ENCODE measurements at regions not wholly inside any gene's neighbourhood (a gene's known extent, or its start where the extent isn't known, plus 50 kb on each side); places are given as distances from the start of the nearest gene placed in this dataset.

DNA sequence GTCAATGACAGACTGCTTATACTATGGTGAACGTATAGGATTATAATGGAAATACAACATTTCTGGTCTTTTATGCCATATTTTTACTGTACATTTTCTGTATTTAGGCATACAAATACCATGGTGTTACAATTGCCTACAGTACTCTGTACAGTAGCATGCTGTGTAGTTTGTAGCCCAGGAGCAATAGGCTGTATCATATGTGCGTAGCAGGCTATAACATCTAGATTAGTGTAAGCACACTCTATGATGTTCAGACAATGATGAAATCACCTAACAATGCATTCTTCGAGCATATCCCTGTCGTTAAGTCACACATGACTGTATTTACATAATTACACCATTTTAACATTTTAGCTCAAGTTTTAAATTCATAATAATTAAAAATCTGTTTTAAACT, 556.6 kb upstream of the ZNF804A start (continued):
- TF ChIP-seq ZNF462 (CRISPR knock-in tag; IDR thresholded peaks at IDR 0.05): no peak

- H3K27ac ChIP-seq (ENCODE audit: low read depth): no peak overlapping the region
- no peaks in the 10 kb centered on the region for H4K20me1 ChIP-seq (replicated peaks; ENCODE audit: insufficient read depth)
- no peaks in the 10 kb centered on the region for H3K9me3 Mint-ChIP-seq
- H3K27me3 Mint-ChIP-seq (ENCODE audit: insufficient read depth, low read depth, poor library complexity): no peaks in the 10 kb centered on the region
- H3K9me2 ChIP-seq (ENCODE audit: insufficient read depth): no peaks in the 10 kb centered on the region
- no peak overlapping the region for H3K27ac Mint-ChIP-seq
- peak overlapping the region; percentile 56 for H2AFZ ChIP-seq
- no peak overlapping the region for H3K4me3 Mint-ChIP-seq
- DNase-seq (ENCODE audit: low spot score): no peak
- H3K4me1 ChIP-seq (ENCODE audit: insufficient read depth): no peaks in the 10 kb centered on the region
- H3K36me3 ChIP-seq (ENCODE audit: insufficient read depth): no peaks in the 10 kb centered on the region
- H3K4me2 ChIP-seq: no peak overlapping the region
- no peaks in the 10 kb centered on the region for H3K4me1 Mint-ChIP-seq
- no peaks in the 10 kb centered on the region for H3K27me3 ChIP-seq (ENCODE audit: insufficient read depth)
- no peaks in the 10 kb centered on the region for H3F3A ChIP-seq (replicated peaks; ENCODE audit: low read depth)
- no peak overlapping the region for H3K4me3 ChIP-seq
- no peak for ATAC-seq
- no peaks in the 10 kb centered on the region for H3K36me3 Mint-ChIP-seq (ENCODE audit: low read depth)
- no peaks in the 10 kb centered on the region for H3K79me2 ChIP-seq (replicated peaks; ENCODE audit: insufficient read depth)
- TF ChIP-seq STAT1 (IDR thresholded peaks at IDR 0.05; ENCODE audit: unreplicated experiment) (no peak), JUNB (IDR thresholded peaks at IDR 0.05; ENCODE audit: unreplicated experiment) (no peak), EZH2phosphoT487 (IDR thresholded peaks at IDR 0.05; ENCODE audit: unreplicated experiment) (no peak), POLR2AphosphoS5 (IDR thresholded peaks at IDR 0.05; ENCODE audit: low read depth) (no peak), ZNF114 (CRISPR knock-in tag; IDR thresholded peaks at IDR 0.05) (no peak), NANOG (IDR thresholded peaks at IDR 0.05; ENCODE audit: borderline replicate concordance) (no peak)
- TF ChIP-seq, protein P1, sequence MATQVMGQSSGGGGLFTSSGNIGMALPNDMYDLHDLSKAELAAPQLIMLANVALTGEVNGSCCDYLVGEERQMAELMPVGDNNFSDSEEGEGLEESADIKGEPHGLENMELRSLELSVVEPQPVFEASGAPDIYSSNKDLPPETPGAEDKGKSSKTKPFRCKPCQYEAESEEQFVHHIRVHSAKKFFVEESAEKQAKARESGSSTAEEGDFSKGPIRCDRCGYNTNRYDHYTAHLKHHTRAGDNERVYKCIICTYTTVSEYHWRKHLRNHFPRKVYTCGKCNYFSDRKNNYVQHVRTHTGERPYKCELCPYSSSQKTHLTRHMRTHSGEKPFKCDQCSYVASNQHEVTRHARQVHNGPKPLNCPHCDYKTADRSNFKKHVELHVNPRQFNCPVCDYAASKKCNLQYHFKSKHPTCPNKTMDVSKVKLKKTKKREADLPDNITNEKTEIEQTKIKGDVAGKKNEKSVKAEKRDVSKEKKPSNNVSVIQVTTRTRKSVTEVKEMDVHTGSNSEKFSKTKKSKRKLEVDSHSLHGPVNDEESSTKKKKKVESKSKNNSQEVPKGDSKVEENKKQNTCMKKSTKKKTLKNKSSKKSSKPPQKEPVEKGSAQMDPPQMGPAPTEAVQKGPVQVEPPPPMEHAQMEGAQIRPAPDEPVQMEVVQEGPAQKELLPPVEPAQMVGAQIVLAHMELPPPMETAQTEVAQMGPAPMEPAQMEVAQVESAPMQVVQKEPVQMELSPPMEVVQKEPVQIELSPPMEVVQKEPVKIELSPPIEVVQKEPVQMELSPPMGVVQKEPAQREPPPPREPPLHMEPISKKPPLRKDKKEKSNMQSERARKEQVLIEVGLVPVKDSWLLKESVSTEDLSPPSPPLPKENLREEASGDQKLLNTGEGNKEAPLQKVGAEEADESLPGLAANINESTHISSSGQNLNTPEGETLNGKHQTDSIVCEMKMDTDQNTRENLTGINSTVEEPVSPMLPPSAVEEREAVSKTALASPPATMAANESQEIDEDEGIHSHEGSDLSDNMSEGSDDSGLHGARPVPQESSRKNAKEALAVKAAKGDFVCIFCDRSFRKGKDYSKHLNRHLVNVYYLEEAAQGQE (IDR thresholded peaks at IDR 0.05; ENCODE audit: unreplicated experiment): no peak
- TF ChIP-seq, protein P2, sequence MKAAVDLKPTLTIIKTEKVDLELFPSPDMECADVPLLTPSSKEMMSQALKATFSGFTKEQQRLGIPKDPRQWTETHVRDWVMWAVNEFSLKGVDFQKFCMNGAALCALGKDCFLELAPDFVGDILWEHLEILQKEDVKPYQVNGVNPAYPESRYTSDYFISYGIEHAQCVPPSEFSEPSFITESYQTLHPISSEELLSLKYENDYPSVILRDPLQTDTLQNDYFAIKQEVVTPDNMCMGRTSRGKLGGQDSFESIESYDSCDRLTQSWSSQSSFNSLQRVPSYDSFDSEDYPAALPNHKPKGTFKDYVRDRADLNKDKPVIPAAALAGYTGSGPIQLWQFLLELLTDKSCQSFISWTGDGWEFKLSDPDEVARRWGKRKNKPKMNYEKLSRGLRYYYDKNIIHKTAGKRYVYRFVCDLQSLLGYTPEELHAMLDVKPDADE (IDR thresholded peaks at IDR 0.05): no peak
- TF ChIP-seq, protein P3, sequence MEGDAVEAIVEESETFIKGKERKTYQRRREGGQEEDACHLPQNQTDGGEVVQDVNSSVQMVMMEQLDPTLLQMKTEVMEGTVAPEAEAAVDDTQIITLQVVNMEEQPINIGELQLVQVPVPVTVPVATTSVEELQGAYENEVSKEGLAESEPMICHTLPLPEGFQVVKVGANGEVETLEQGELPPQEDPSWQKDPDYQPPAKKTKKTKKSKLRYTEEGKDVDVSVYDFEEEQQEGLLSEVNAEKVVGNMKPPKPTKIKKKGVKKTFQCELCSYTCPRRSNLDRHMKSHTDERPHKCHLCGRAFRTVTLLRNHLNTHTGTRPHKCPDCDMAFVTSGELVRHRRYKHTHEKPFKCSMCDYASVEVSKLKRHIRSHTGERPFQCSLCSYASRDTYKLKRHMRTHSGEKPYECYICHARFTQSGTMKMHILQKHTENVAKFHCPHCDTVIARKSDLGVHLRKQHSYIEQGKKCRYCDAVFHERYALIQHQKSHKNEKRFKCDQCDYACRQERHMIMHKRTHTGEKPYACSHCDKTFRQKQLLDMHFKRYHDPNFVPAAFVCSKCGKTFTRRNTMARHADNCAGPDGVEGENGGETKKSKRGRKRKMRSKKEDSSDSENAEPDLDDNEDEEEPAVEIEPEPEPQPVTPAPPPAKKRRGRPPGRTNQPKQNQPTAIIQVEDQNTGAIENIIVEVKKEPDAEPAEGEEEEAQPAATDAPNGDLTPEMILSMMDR (conservative IDR thresholded peaks at IDR 0.05; ENCODE audit: low read depth in 2 of 2): no peak
Measured at GRCh38 chr2:184047536-184047935, 550.8 kb upstream of the ZNF804A start.

Data from GM23338 (cell line).